Effector CD4-positive, alpha-beta T cell (primary cell): ENCODE measurements at regions not wholly inside any gene's neighbourhood (a gene's known extent, or its start where the extent isn't known, plus 50 kb on each side); places are given as distances from the start of the nearest gene placed in this dataset.

Source experiments
- DNase-seq: peaks from one replicate; pipeline ENCODE4 v3.0.0-alpha.2; 2020

DNA sequence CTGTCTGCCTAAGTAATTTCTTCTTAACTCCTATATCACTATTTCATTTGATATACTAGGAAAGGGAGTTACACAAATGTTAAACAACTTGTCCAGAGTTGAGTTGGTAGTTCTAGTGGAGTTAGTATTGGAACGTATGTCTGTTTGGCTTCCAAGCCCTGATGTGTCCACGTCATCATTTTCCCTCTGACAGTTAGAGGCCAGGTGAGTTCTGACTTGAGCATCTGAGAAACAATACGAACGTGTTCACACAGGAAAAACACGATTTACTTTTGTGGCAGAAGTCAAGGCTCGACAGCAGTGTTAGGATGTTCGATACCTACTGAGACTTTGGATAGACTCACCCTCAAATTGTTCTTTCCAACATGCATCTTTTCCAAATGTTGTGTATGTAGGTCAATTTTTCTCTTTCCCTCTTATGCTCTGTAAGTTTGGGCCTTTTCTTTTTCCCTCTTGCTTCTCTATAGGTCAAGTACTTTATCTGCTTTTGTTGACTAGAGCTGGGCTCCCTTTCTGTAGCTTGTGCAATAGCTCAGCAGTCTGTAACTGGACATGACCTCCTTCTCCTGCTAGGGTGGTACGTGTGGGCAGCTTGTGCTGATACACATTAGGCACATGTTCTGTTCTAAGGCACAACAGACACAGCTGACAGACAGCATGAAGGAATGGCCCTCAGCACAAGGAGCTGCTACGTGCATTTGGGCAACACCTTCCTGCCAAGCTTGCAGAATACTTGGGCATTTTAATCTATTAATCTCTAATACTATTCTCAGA, 222.9 kb downstream of the PTEN start:
- DNase-seq = no peak

DNA sequence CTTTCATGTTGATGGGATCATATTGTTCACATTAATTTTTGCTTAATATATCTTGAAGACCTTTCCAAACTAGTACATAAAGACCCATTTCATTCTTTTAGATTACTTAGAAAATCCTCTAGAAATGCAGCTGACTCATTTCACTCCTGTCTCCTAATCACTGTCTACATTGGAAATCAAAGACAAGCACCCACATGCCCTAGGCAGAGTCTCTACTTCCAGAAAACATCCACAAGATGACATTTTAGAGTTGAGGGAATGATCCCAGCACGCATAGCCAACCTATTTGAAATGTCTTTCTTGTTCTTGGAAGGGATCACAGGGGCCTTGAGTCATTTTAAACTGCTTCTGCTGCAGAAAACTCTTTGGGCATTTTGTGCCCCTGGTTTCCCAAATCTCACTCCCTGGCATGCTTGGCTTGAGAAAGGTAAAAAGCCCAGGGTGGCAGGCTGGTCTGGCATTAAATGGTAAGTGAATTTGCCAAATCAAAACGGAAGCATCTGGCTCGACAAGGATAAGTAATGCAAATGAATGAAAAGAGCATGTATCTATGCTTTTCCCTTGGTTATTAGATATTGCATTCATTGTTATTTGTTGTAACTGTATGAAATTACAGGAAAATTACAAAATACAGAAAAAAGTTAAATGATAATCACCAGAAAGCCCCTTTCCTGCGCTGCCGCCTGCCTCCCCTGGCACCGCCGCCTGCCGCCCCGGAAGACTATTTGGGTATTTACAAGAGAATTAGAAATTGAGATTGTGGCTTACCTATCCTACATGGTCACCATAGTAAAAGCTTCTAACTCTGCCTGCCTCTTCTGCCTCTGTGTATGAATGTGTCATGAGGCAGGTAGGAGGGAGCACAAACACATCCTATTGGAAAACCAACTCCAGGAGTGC, 225.3 kb downstream of the PTEN start:
- DNase-seq = no peak

DNA sequence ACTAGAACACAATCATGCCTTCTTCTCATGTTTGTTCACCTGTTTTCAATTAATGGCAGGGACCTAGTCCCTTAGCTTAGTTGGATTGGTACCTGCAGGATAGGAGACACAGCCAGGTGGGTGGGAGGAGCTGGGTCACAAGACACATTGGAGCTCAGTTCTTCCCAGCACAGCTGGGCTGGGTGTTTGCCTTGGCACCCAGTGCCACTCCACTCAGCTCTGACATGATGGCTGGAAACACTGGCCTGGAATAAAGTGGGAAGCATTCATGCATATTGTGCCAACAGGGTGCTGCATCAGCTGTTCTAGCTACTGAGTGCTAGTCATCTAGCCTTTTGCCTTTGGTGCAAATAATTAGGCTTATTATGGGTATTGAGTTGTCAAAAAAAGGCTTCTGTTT, 226.1 kb downstream of the PTEN start:
- DNase-seq = no peak

GRCh38 chr10:88090568-88091214, 227.3 kb downstream of the PTEN start:
- DNase-seq = no peak

- DNase-seq = peak; percentile 37
These were observed 228.2 kb downstream of the PTEN start for GRCh38 chr10:88091490-88092061.

DNA sequence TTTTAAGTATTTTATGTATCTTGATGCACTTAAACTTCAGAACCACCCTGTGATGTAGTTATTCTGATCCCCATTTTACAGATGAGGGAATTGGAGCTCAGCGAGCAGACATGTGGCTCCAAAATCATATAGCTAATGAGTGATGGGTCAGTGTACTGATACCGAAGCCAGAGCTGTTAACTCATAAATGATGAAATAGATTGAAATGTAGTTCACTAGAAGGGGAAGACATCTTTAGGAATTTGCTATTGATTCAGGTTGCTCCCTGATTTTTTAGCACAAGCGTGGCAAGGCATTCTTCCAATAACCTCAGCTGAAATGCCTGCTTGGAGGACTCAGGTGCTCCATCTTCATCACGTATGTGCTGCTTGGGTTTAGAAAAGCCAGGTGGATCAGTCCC, 228.8 kb downstream of the PTEN start:
- no peak for DNase-seq

DNA sequence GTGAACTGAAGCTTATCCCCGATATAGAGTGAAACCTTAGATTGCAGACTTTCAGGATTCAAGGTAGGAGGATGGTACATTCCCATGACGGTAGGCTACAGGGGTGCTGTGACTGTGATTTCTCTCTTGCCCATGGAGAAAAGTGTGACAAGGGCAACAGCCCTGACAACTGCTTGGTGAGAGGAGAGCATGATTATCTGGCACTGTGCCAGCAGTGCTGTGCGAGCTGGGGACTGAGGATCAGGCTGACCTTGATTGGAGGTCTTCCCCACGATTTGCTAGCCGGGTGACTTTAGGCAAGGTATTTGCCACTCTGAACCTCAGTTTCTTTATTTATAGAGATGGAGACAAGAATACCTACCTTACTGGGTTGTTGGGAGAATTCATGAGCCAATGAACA, 229.5 kb downstream of the PTEN start:
- DNase-seq = no peak

DNA sequence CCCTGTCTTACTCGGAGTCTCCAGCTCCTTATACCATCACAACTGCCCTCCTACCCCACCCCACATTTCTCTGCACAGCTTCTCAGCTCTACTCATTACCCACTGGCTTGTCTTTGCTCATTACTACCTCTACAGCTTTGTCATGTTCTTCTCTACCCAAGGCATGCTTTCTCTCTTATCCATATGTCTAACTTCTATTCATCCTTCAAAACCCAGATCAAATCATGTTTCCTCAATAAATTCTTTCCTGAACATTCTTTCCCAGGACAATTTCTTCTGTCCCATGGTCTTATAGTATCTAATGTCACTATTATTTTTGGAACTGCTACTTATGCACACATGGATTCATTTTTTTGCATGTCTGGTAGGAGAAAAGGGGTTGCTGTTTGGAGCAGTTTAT, 231.4 kb downstream of the PTEN start:
- no peak for DNase-seq

DNA sequence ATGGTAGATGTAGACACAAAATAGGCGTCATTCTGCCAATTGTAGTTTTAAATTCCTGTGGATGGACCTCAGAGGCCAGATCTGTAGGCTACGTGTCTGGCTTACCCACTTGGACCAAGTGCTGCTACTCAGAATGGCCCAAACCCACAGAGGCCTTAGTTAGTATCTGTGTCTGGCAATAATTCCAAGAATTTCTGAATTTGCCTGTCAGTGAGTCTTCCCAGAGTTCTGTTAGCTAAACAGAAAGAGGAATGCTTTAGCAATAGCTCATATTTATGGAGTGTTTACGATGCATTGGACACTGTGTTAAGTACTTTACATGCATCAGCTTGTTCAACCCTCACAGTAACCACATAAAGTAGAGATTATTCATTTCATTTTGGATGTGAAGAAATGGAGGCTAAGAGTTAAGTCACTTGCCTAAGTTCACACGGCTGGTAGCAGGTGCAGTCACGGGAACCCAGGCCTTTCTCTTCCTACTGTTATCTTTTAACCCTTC, 231.8 kb downstream of the PTEN start:
- DNase-seq = no peak

DNA sequence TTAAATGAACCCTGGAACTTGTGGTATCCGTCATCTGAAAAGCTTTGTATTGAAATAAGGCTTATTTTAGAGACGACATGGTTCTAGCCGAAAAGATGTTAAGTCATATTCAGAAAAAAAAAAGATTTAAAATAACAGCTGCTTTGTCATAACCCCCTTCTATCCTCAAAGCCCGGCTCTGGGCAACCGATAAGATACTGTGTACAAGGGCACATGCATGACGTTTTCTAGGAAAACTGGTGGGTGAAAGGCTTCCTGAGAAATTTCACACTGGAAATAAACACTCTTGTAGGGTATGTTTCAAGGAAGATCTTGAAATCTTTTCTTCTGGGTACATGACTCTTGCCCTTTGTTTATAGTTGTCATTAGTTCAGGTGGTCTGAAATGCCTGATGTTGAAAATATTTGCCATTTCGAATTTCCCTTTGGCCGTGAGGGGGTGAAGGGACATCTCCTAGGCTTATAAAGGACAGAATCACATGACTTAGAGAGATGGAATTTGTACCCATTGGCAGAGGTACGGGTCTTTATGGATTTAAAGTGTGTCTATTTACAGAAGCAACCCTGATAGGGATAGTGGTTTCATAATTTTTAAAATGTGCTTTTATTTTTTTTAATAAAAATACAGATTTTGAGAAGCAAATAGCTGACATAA, 232.5 kb downstream of the PTEN start:
- no peak for DNase-seq

- no peak for DNase-seq
These were observed 233.7 kb downstream of the PTEN start for GRCh38 chr10:88097092-88097516.

- no peak for DNase-seq
These were observed 234.1 kb downstream of the PTEN start for GRCh38 chr10:88097536-88097935.

- DNase-seq = no peak
These were observed 236.9 kb downstream of the PTEN start for GRCh38 chr10:88100281-88100680.

- no peak for DNase-seq
These were observed 238.2 kb downstream of the PTEN start for GRCh38 chr10:88101666-88102065.

DNA sequence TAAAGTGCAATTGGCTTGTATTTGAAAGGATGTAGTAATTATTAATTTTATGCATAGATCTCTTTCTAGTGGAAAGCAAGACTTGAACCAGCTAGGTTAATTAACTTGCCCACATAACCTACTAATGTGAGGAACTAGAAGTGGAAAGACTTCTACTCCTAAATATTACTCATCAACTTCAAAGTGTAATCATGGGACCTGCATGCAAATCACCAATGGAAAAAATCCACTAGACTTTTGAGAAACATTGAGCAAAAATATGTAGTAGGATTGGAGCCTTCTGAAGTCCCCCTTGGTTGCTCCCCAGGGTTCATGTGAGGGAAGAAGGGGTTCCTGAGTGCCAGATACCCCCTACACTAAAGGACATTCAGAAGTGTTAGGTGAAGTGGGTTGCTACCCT, 240.2 kb downstream of the PTEN start:
- no peak for DNase-seq

GRCh38 chr10:88104223-88104622, 240.8 kb downstream of the PTEN start:
- no peak for DNase-seq

GRCh38 chr10:88106366-88106765, 242.9 kb downstream of the PTEN start:
- DNase-seq = no peak

DNA sequence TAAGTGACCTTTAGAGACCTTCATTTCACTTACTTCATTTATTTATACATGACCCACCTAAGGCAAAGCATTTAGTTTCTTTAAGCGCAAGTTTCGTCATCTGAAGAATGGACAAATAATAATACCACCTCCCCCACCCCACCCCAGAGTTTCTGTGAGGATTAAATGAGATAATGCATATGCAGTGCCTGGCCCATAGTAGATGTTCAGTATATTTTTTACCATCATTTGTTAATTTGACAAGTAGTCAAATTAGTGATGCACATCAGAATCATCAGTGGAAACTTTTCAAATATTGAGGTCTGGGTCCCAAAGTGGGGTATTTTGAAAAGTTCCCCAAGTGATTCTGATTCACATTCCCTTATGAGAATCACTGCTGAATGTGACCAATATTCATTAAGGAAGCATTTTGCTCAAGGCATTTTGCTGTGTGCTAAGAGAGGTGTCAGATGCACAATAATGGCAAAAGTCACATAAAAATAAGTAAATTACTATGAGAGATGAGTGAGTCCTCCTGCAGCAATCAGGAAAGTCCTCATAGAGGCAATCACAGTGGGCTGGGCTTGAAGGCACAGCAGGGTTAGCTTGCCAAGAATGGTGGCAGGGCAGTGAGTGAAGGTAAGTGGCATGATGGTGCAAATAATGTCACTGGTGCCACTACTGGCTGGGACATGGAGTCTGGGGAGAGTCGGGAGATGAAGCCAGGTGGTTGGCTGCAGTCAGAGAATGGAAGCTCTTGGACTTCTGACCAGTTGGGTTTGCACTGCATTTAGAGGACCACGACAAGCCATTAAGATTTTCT, 244.1 kb downstream of the PTEN start:
- DNase-seq = no peak

GRCh38 chr10:88108115-88108610, 244.7 kb downstream of the PTEN start:
- no peak for DNase-seq

DNA sequence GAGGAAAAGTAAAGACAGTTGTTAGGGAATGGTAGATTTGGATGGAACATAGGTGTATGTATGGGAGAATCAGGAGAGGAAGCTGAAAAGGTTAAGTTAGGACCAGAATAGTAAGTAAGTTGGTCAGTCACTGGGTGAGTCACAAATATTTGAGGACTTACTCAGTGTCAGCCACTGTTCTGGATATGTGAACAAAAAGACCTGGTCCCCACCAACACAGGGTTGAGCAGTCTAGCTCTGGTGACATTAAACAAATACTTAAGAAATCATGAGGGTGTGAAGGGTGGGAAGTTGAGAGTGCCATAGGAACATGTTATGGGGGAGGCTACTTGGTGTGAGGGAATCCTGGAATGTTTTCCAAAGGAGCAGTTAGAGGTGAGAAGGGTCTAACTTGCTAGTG, 246.9 kb downstream of the PTEN start:
- DNase-seq = no peak

DNA sequence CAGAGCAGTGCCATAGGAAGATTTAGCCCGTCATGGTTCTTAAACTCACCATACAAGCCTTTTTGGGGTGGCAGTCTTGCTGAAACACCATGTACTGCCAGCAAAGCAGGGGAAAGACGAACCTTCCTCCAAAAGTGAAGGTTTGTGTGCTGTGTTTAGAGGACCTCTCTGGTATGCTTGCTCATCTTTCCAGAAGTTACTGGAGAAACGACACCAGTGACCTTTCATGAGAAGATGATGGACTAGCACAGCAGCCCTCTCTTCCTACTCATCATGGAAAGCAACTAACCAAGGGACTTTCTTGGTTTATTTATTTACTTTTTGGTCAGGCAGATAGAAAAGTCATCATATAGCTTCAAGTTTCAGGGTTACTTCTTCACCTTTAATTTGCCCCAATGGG, 247.4 kb downstream of the PTEN start:
- DNase-seq = no peak
